Activated T-cell treated with anti-CD3 and anti-CD28 coated beads for 1 hour (primary cell): ENCODE measurements at regions not wholly inside any gene's neighbourhood (a gene's known extent, or its start where the extent isn't known, plus 50 kb on each side); places are given as distances from the start of the nearest gene placed in this dataset.

Experiments
- DNase-seq: peaks from one replicate; pipeline ENCODE4 v3.0.0-alpha.2; 2020; ENCODE audit warnings: low read depth

GRCh38 chr5:164394686-164395194, 889.3 kb downstream of the MAT2B start:
- DNase-seq, result no peak

- no peak for DNase-seq
Observed at GRCh38 chr5:164412531-164412930, 907.1 kb downstream of the MAT2B start.

GRCh38 chr5:164420161-164420560, 914.7 kb downstream of the MAT2B start:
- no peak for DNase-seq

- DNase-seq, result no peak
Observed at GRCh38 chr5:164422400-164422799, 917.0 kb downstream of the MAT2B start.

- no peak for DNase-seq
Observed at GRCh38 chr5:164431634-164432304, 926.4 kb downstream of the MAT2B start.

GRCh38 chr5:164433106-164433870, 927.9 kb downstream of the MAT2B start:
- DNase-seq, result no peak

GRCh38 chr5:164435576-164435975, 930.2 kb downstream of the MAT2B start:
- no peak for DNase-seq

GRCh38 chr5:164439799-164440198, 934.4 kb downstream of the MAT2B start:
- no peak for DNase-seq

- no peak for DNase-seq
Observed at GRCh38 chr5:164449460-164449859, 944.0 kb downstream of the MAT2B start.

- DNase-seq, result no peak
Observed at GRCh38 chr5:164466033-164466432, 960.6 kb downstream of the MAT2B start.

GRCh38 chr5:164470312-164470711, 964.9 kb downstream of the MAT2B start:
- DNase-seq, result no peak

GRCh38 chr5:164472165-164472564, 966.7 kb downstream of the MAT2B start:
- DNase-seq, result no peak

- no peak for DNase-seq
Observed at GRCh38 chr5:164475339-164475977, 970.0 kb downstream of the MAT2B start.

GRCh38 chr5:164481270-164481669, 975.9 kb downstream of the MAT2B start:
- no peak for DNase-seq

- no peak for DNase-seq
Observed at GRCh38 chr5:164482351-164482750, 976.9 kb downstream of the MAT2B start.

- no peak for DNase-seq
Observed at GRCh38 chr5:164484948-164485347, 979.5 kb downstream of the MAT2B start.

GRCh38 chr5:164487939-164488338, 982.5 kb downstream of the MAT2B start:
- DNase-seq, result no peak

- DNase-seq, result no peak
Observed at GRCh38 chr5:164497311-164498064, 992.1 kb downstream of the MAT2B start.

GRCh38 chr5:164498438-164498837, 993.0 kb downstream of the MAT2B start:
- DNase-seq, result no peak

GRCh38 chr5:164500856-164501255, 995.4 kb downstream of the MAT2B start:
- DNase-seq, result no peak

GRCh38 chr5:164501344-164501743, 995.9 kb downstream of the MAT2B start:
- no peak for DNase-seq

- no peak for DNase-seq
Observed at GRCh38 chr5:164504141-164504772, 998.8 kb downstream of the MAT2B start.
